Stimulated activated CD4-positive, alpha-beta T cell treated with anti-CD3 and anti-CD28 coated beads, TNF-alpha, amount 100 ng/mL, for 4 hours (primary cell): ENCODE measurements at regions not wholly inside any gene's neighbourhood (a gene's known extent, or its start where the extent isn't known, plus 50 kb on each side); places are given as distances from the start of the nearest gene placed in this dataset.
"Not testable (repeated sequence)": the region's sequence is repeated elsewhere in the genome, so short reads cannot be mapped to it uniquely, and the experiment has no call there.

Experiments
- DNase-seq, 3 experiments: peaks; one replicate each; pipeline ENCODE4 v3.0.0-alpha.2; 2020; ENCODE audit warnings: low read depth in 3 of 3

DNA sequence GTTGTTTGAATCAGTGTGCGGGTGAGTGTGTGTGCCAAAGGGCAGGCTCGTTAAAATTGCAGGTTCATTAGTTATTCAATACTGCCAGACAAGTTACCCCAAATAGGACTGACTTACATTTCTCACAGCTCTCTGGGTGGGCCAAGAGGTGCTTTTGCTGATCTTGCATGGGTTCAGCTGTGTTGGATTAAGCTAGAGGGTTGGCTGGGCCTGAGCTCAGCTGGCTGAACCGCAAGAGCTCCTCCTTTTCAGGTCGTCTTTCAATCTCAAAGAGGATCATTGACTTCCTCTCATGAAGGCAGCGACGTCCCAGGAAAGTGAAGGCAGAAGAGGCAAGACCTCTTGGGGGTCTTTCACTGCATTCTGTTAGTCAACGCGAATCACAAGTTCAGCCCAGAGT is 343.3 kb upstream of the FRG1 start:
- DNase-seq, result no peak

DNA sequence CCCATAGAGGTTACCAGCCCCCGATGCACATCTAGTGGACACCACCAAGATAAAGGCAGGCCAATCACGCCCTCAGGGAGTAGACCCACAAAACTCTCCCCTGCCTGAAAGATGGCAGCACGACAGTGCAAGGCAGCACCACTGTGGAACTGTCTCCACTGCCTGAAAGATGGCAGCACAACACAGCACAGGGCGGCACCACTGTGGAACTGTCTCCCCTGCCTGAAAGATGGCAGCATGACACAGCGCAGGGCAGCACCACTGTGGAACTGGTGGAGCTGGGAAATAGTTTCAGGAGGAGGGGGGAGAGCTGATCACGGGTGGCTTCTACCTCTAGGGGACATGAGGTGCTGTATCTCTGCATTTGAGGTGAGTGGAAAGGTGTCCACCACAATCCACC is 340.4 kb upstream of the FRG1 start:
- no peak for DNase-seq

DNA sequence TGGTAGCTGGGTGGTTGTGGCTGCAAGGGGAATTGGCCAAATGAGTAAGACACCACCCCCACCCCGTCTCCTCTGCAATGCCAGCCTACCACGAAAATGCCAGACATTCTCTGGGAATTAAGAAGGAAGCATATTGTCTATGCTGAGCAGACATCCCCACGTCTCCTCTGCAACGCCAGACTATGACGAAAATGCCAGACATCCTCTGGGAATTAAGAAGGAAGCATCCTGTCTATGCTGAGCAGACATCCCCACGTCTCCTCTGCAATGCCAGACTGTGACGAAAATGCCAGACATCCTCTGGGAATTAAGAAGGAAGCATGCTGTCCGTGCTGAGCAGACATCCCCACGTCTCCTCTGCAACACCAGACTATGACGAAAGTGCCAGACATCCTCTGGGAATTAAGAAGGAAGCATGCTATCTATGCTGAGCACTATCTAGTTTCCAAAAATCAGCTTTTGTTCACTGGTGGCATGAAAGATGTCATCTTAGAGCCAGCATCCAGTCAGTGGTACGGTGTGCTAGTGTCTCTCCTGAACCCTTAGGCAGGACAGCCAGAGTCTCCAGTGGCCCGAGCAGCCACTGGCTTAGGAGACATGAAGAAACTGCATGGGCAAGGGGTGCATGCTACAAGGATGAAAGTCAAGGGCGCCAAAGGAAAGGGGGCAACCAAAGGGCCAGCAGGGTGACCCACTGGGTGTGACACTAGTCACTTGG is 339.8 kb upstream of the FRG1 start:
- DNase-seq, result no peak

DNA sequence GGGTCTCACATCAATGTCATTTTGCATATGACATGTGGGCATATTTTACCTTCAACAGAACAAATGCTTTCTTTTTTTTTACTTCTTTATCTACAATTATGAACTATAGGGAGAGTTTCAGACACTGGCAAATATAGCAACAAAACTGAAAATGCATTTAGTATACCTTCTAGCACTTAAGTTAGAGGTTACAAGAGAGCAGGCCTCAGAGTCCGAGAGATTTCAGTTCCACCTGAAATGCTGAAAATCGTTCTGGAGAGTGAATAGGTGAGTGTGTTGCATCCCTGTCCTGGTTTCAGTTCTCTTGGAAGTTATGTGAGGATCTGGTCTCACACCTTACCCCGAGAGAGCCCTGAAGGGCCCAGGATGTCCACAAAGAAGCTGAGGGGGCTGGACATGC is 337.8 kb upstream of the FRG1 start:
- not testable (repeated sequence) for DNase-seq

DNA sequence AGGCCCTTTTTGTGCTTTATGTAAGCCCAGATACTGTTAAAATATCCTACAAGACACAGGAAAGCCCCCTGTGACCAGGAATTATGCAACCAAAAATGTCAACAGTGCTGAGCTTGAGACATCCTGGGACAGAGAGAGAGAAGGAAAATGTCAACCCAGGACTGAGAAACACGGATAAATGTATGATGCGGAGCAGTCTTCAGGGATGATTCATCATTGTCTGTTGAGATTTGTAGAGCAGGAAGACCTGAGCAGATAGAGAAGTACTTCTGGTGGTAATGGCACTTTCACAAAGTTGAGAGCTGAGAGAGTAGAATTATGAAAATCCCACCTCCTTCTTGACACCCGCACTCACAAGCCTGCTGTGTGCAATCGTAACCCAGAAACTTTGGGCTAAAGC is 330.1 kb upstream of the FRG1 start:
- not testable (repeated sequence) for DNase-seq

DNA sequence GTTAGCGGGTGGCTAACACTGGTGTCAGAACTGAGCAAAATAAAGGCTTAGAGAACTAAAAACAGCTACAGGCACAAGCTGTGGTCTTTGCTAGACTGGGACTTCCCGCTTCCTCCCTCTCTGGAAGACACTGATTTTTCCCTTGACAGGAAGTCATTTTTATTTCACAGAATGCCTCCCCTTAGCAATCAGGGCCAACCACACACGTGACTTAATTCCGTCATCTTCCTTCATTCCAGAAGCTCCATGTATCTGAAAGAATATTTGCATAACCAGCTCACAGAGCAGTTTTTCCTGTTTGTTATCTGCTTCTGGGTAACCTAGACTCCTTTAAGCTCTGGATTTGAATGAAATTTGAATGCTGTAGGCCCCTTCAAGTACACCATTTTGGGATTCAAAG is 327.5 kb upstream of the FRG1 start:
- no peak for DNase-seq

DNA sequence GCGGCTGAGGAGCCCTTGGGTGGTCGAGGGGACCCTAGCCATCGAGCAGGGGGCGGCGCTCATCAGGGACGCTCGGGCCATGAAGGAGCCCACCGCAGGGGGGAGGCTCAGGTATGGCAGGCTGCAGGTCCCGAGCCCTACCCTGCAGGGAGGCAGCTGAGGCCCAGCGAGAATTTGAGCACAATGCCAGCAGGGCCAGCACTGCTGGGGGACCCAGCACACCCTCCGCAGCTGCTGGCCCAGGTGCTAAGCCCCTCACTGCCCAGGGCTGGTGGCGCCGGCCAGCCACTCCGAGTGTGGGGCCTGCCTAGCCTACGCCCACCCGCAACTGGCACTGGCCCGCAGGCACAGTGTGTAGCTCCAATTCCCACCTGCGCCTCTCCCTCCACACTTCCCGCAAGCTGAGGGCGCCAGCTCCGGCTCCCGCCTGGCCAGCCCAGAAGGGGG is 325.4 kb upstream of the FRG1 start:
- DNase-seq, result no peak

DNA sequence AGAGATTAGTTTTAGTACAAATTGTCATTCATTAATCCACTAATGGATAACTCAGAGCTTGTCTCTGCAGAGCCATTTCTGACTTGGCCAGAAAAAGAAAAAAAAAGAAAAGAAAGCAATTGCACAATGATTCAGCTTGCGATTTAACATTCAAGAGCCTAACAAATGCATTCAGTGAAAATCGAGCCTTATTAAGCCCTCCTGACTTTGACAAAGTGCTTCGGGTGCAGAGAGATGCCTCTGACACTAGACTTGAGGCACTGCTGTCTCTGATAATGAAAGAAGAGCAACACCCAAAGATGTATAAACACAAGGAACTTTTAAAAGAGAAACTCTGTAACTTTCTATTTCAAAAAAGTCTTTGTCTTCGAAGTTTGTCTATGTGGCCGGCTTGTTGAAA is 322.9 kb upstream of the FRG1 start:
- DNase-seq, result not testable (repeated sequence)

DNA sequence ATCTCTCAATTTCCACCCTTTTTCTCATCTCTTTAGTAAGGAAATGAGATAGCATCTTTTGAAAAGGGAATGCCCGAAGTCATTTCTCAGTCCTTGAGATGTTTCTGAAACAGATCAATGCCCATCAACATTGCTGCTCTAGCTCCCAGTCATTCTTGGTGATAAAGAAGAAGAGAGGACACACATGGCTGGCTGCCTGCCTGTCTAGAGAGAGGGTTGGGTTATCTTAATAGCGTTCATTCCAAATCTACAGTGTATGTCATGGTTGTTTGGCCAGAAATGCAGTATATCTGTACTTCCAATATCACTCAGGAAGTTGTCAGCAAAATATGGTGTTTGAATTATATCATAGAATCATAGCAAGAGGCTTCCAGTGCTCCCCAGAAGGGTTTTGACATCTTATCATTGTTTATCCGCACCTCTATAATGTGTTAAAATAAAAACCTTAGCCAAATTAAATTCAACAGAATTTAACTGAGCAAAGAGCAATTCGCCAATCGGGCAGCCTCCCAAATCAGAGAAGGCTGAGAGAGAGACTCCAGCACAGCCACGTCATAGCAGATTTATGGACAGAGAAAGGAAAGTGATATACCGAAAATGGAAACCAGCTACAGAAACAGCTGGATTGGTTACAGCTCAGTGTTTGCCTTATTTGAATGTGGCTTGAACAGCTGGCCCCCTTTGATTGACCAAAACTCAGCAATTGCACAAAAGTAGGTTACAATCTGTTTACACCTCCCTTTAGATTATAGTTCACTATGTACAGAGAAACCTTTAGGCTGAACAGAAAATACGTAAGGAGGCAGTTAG is 321.0 kb upstream of the FRG1 start:
- not testable (repeated sequence) for DNase-seq

DNA sequence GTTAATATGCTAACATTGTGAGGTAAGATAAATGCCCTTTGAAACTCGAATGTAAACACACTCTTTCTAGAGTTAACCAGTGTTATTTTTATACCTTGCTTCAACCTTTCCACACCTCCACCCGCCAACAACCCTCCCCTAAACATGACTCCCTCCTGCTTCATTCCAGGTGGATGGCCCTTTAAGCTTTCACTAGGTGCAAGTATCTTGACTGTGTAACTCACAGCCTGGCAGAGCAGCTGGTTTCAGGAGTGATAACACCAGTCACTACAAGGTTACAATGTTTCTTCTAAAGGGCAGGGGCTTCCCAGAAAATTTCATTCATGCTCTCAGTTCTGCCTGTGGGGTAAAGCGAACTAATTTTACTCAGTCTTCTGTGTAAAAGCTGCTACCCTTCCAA is 318.1 kb upstream of the FRG1 start:
- DNase-seq, result not testable (repeated sequence)

DNA sequence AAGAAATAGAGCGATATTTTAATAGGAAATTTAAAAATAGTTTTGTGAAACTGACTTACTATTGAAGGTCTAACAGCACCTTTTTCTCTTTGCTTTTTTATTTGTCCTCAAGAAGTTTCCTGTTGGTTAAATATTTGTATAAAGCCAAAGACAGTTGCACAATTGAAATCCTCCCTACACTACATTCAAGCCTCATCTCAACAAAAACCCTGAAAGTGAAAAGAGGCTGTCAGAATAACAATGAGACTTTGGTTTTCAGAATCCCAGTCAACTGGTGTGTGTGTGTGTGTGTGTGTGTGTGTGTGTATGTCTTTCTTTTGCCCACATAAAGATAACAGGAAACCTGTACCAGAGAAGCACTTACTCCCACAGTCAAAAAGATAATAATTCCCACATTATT is 313.6 kb upstream of the FRG1 start:
- DNase-seq, result not testable (repeated sequence)

DNA sequence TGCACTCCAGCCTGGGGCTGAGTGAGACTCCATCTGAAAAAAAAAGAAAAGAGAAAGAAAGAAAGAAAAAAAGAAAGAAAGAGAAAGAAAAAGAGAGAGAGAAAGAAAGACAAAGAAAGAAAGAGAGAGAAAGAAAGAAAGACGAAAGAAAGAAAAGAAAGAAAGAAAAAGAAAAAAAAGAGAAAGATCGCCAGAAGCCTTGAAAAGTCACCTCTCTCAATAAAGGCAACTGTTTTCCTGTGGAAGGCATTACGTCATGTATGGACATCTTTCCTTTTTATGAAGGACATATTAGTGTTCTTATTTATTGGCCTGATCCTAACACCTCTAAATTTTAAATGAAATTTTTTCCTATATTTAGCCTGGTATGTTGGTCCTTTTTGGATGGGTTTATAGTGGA is 310.9 kb upstream of the FRG1 start:
- DNase-seq, result not testable (repeated sequence)

DNA sequence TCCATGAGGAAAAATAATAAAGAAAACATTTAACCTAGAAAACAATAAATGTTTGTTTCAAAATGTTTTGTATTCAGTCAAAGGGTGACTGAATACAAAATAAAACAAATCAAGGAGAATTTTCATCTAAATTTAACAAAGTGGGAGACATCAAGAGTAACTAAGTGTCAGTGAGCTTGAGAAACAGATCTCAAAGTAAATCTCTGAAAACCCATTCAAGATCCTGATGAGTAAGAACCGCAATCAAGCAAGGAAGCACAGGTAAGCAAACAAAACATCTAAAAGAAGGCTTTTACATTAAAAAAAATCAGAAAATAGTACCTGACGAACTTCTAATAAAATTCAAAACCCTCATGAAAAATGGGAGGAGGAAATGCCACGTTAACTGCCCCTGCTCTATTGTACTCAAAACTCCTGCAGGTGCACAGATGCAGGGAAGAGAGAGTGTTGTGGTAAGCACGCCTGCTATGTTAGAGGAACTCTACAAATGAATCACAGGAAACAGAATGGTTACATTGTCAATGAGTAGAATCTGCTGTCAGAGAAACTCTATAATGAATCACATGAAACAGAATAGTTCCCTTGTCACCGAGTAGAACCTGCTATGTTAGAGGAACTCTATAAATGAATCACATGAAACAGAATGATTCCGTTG is 309.6 kb upstream of the FRG1 start:
- DNase-seq, result not testable (repeated sequence)

DNA sequence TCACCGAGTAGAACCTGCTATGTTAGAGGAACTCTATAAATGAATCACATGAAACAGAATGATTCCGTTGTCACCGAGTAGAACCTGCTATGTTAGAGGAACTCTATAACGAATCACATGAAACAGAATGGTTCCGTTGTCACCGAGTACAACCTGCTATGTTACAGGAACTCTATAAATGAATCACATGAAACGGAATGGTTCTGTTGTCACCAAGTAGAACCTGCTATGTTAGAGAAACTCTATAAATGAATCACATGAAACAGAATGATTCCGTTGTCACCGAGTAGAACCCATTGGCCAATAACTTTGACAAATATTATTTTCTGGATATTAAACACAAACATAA is 309.1 kb upstream of the FRG1 start:
- not testable (repeated sequence) for DNase-seq

DNA sequence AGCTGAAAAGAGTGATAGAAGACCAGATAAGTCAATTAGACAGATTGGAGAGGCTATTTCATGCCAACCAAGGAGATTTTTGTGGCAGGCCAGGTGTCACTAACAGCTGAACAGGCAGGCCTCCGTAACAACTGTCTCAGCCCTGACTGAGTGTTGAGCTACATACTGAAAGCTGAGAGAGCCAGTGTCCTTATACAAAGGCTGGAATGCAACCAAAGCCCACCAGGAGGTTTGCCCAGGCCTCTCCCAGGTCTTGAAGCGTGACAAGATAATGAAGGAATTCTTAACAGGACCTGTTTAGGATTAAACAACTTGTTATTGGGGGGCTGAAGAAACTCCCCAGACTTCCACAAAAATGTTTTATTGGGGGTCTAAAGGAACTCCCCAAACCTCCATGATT is 290.2 kb upstream of the FRG1 start:
- DNase-seq, result not testable (repeated sequence)

DNA sequence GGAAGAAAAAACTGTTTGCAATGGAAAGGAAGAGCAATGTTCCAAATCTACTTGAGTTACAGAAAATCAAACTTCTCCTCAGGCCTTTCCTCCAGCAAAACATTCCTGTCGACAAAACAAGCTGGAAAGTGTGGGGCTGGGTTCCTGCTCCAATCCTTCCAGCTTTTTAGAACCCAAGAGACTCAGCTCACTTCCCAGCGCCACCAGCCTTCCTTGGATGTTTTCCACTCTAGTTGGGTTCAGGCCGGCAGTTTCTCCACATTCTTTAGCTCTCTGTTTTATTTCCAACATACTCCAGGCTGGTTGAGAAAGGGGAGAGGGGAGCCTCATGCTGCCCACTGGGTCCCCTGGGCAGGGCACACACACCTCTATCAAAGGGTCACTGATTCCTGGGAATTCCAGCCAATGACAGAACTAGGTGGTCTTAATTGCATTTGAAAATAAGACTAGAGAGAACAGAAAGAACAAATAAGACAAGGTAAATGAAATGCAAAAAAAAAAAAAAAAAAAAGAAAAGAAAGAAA is 287.5 kb upstream of the FRG1 start:
- not testable (repeated sequence) for DNase-seq

DNA sequence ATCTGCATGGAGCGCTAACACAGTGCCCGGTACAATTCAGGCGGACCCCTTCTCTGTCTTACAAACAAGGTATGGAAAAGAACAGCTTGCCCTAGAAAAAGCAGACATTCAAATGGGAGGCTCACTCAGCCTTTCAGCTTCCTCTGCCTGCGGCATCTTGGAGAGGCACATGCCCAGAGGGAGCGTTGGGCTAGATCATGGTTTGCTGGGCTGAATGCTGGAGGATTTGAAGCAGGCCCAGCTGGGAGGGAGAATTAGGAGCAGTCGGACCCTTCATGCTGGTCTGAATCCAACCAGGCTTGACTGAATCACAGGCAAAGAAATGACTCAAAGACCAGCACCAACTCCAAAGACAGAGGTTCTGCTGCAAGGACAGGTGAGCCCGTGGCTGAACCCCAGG is 286.7 kb upstream of the FRG1 start:
- not testable (repeated sequence) for DNase-seq

DNA sequence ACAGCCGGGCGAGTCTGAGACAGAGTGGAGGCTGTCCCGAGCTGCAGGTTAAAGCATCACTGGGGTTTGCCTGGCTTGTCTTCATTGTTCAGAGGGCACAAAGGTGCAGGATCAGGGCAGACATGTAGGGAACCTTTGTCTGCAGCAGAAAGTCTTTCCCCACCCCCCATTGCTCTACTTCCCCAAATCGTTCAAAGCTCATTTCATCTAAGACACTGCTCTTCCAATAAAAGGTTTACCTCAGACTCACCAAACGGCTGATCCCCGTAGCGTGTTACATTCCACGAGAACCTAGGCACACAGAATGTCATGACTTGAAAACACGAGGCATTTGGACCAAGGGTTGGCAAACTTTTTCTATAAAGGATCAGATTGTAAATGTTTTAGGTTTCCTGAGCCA is 286.3 kb upstream of the FRG1 start:
- DNase-seq, result not testable (repeated sequence)

DNA sequence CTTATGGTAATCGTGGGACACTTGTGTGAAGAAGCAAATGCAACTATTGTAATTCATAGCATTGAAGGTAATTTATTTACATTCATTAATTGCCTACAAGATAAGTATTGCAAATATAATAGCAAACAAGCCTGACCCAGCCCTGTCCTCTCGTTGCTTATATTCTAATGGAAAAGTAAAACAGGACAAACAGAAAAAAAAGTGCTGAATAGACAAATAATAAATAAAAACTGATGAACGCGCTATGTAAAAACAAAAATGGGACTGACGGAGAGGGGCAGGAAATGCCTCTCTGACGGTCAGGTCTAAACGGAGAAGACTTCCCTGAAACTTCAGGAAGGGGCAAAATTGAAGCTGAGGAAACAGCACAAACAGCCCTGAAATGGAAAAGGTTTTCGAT is 284.9 kb upstream of the FRG1 start:
- DNase-seq, result not testable (repeated sequence)

DNA sequence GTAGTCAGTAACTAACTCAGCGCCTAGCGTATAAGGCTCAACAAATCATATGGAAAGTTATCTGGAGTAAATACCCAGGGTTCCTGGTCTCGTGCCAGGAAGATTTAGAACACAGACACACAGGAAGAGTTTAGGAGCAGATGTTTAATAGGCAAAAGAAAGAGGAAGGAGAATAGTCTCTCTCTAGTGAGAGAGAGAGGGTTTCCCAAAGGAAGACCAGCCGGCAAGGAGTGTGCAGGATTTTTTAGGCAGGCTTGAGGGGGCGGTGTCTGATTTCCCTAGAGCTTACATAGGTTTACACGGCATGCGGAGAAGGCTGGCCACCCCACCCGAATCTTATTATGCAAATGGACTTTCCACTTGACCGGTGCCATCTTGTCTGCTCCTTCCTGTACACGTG is 284.0 kb upstream of the FRG1 start:
- DNase-seq, result no peak

DNA sequence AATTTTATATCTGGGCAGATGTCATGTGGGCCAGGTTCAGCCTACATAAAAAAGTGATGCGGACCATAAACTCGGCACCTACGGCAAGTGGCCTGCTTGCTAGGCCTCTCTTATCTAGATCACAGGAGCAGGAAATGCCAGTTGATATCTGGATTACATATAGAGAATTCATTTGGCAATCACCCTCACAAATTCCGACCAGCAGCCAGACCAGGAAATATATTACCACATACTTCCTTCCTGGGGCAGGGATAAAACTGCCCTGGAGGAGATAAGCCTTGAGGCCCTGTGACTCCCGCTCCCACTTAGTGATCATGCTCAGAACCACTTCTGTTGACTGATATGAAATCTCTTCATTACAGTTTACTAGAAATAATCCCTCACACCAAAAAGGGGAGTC is 282.4 kb upstream of the FRG1 start:
- DNase-seq, result not testable (repeated sequence)

DNA sequence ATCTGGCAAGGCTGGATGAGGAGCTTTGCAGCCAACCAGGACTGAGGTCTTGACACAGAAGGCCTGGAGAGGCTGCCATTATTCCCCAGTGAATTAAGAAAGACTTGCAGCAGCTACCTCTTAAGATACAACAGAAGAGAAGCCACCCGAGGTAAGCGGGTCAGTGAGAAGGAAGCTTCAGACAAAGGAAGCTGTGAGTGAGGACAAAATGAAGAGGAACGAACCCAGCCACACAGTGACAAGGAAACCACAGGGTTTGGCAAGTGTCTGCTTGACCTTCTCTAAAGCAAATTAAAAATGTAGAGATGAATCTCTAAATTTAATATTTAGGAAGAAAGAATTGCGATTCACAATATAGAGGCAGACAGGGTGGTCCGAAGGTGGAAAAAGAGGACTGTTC is 281.8 kb upstream of the FRG1 start:
- not testable (repeated sequence) for DNase-seq

DNA sequence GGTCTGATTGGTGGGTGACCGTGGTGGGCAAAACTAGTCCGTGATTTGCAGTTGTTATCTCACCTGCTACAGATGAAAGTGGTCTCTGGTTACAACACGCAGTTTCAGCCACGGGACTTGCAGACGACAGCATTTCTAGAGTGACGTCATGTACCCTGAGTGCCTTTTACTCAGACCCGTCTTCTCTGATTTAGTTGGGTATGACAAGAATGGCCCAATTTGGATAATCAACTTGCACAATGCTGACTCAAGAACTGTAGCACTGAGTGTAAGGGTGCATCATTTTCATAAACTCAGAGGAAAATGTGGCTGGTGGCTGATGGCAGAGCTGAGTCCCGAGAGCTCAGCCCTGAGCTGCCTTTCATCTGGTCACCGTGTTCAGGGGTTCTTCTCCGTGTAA is 281.4 kb upstream of the FRG1 start:
- DNase-seq, result no peak
